HG03139 (cell line): ENCODE measurements at regions not wholly inside any gene's neighbourhood (a gene's known extent, or its start where the extent isn't known, plus 50 kb on each side); places are given as distances from the start of the nearest gene placed in this dataset.

Experiments
- ATAC-seq: cut with Tn5 transposase; IDR thresholded peaks from one replicate; pipeline ENCODE4 v1.9.1; 2021; ENCODE audit not compliant: unreplicated experiment

DNA sequence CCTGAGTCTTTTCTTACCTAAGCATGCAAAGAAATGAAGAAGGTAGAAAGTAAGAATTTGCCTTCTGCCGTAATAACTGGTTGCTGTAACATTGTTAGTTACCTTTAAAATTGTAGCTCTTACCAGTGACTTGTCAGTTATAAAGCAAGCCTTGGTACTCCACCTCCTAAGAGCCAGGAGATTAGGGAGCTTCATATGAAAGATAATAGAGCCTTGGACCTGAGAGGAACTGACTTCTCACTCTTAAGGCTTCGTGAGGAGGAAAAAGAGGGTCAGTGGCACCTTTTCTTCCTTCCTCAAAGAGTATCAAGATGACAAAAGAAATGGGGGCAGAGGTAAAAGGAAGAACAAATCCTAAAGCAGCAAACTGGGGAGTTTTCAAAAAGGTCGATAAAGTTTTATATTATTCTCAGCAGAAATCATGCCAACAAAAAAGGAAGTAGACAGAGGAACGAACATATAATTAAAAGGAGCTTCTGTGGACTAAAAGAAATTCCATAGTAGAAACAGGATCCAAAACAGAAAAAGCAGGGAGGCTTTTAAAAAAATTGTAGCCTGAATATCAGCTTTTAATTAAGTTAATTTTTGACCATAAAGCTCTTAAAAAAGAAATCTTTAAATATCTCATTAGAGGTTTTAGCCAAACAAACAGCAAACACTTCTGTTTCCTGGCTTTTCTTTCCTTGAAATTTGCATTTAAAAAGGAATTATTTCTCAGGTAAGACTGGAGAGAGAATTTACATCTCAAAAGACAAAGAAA, 847.1 kb upstream of the ALCAM start:
- ATAC-seq = no peak

DNA sequence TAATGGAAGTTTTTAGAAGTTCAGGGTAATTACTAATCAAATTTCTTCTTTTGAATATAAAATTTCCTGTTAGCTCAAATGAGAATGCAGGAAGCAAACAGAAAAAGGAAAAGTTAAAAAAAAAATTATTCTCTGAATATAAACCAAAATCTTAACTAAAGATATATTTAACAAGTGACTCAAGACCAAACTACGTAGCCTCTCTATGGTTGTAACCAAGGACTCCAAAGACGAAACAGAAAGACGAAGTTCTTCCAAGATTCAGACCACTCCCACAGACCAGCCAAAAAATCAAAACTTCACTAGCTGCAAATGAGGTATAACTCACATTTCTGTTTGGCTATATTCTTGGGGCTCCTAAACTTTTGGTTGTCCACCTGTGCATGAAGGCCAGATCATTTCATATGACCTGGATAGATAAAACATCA, 846.5 kb upstream of the ALCAM start:
- ATAC-seq = peak; percentile 46

DNA sequence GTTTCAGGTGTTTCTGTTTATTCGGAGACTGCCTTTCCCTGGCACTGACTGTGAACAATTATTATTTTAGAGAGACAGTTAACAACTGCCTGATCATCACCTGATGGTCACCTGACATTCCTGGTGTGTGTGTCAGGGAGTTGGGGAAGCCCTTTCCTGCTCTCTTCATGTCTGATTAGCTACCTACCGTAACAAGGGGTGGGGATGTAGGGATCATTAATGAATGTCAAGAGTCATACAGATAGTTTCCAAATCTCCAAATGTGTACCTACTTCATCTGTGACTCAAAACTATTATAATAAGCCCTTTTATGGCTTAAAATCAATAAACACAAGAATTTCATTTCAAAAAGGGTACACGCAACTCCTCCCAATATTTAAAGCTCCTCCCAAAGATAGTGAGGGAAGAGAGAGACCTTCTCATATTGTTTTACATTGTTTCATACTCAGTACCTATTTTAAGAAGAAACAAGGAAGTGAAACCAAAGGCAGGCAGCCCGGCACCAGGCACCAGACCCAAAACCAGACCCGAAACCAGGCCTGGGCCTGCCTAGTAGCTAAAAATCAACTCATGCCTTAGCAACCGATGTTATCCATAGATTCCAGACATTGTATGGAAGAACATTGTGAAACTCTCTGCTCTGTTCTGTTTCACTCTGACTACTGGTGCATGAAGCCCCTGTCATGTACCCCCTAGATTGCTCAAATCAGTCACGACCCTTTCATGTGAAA, 844.9 kb upstream of the ALCAM start:
- ATAC-seq = peak; percentile 41

GRCh38 chr3:104523136-104523535, 843.6 kb upstream of the ALCAM start:
- ATAC-seq = no peak

- ATAC-seq = peak; percentile 78
These were observed 839.8 kb upstream of the ALCAM start for GRCh38 chr3:104526901-104527401.

GRCh38 chr3:104530934-104531333, 835.8 kb upstream of the ALCAM start:
- no peak for ATAC-seq

DNA sequence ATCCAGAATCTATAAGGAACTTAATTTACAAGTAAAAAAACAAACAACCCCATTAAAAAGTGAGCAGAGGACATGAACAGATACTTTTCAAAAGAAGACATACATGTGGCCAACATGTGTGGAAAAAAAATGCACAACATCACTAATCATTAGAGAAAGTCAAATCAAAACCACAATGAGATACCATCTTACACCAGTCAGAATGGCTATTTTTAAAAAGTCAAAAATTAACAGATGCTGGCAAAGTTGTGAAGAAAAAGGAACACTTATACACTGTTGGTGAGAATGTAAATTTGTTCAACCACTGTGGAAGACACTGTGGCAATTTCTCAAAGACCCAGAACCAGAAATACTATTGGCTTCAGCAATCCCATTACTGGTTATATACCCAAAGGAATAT, 830.0 kb upstream of the ALCAM start:
- no peak for ATAC-seq

GRCh38 chr3:104537323-104537722, 829.4 kb upstream of the ALCAM start:
- ATAC-seq = no peak

DNA sequence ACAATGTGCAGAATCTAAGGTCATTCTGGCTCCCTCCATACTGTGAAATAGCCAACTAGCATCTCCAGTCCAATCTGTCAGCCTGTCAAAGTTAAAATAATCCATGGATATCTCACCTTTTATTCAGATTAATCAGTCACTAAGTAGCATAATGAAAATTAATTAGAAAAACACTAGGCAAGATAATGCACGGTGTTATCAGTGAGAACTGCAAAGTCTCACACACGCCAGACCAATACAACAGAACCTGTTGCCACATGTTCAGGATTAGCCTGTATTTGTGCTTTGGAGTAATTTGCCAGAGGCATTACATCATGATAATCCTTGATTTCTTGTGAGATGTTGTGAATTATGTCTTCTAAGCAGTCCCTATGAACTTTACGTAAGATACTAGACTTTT, 820.4 kb upstream of the ALCAM start:
- ATAC-seq = no peak

GRCh38 chr3:104547031-104547430, 819.7 kb upstream of the ALCAM start:
- no peak for ATAC-seq

DNA sequence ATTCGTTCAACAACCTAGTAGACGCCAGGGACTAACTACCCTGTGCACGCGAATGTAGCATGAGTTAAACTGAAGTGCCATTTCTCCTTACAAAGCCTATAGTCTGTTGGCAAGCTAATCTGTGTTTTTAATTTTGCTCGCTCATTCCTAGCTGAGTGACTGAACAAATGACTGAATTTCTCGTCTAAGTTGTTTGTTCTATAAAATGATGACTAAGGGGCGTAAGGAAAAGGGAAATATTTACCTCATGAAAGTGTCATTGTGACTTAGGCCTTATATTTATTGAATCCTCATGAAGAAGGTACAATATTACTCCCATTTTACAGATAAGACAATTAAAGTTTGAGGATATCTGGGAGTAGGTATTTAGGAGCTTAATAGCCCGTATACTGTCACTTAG, 818.3 kb upstream of the ALCAM start:
- ATAC-seq = no peak

DNA sequence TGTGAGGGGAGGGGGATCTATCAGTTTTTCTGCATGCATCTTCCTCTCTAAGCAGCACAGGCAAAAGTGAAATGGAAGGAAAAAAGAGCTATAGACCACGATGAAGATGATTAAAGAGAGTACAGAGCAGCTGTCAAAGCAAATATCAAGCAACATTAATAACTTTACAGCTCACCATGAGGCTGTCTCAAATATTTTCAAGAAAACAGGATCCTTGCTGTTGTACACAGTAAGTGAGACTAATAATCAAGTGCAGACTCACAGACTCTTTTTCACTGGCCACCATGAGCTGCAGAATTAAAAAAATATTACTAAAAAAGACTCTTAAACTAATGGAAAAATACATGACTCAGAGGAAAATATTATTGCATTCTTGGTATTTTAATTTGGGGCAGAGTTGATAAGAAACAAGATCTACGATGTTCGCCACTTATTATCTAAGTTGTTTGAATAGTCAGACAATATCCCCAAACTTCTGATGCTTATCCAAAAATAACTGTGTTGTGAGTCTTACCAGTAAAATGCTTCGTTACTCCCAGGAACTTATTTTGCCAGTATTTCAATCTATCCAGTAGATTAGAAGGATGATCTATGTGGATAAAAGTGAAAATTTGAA, 817.5 kb upstream of the ALCAM start:
- no peak for ATAC-seq

DNA sequence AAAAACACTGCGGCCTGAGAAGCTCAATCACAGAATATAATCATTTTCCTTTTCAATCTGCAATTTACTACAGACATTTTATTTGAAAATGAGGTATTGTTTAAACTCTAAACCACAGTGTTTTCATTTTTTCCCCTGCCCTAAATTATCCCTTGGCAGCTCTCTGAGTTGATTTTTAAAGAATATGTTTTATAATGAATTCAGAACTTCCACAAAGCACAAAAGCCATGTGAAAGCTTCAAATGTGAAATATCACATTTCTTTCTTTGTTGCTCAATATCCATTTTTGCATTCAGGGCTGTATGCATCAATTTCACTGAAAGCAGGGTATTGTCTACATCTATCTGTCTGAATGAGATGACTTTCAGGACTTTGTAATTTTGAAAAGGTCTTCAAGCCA, 813.6 kb upstream of the ALCAM start:
- ATAC-seq = no peak

GRCh38 chr3:104554425-104554824, 812.3 kb upstream of the ALCAM start:
- ATAC-seq = no peak

DNA sequence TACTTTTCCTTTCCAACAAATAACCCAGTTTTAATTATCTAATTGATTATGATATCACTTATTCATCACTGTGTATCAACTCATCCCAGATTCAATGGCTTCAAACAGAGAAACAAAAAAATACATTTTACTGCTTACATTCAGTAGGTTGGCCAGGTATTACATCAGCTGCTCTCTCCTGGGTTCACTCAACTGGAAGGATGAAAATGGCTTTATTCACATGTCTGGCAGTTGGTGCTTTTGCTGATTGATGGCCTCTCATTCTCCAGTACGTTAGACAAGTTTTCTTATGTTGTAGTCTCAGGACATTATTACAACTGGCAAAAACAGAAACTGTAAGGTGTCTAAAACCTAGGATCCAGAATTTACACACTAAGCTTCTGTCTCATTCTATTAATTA, 811.0 kb upstream of the ALCAM start:
- no peak for ATAC-seq

GRCh38 chr3:104556372-104557078, 810.2 kb upstream of the ALCAM start:
- no peak for ATAC-seq

- ATAC-seq = no peak
These were observed 805.4 kb upstream of the ALCAM start for GRCh38 chr3:104561324-104561723.

DNA sequence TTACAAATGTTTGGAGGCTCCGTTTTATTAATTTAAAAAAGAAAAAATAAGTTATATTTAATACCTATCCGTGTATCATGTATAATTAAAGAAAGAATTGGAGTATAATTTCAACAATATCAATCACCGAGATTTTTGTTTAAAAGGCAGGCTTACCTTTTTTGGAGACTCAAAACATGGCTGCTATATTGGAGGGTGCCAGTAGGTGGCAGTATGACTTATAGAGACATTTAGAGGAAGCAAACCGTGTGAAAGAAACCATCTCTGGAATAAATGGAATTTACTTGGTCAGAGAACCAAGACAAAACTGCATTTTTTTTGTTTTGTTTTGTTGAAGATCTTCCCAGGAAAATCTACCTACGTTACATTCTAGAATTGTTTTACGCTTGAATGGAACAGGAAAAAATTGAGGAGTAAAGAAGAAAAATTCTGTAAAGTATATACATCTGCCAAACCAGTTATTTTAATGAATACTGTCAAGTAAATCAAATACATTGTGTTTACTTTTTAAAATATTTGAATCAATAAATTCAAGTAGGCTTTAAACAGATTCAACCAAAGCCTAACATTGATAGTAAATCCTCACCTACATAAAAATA, 802.6 kb upstream of the ALCAM start:
- no peak for ATAC-seq

DNA sequence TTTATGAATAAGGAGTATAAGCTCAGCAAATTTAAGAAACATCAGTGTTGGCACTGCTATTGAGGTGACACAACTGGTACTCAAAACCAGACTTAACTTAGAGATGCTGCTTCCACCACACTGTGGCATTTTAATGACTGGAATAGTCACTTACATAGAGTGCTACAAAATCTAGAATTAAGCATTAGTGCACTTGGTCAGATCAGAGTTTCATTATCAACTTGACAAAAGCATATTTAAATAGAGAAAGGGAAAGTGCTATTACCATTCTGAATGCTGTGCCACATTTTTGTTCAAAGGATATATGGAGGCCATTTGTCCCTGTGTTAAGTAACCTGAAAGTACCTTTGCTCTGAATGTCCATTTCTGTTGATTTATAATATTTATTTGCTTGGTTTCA, 800.7 kb upstream of the ALCAM start:
- ATAC-seq = no peak

DNA sequence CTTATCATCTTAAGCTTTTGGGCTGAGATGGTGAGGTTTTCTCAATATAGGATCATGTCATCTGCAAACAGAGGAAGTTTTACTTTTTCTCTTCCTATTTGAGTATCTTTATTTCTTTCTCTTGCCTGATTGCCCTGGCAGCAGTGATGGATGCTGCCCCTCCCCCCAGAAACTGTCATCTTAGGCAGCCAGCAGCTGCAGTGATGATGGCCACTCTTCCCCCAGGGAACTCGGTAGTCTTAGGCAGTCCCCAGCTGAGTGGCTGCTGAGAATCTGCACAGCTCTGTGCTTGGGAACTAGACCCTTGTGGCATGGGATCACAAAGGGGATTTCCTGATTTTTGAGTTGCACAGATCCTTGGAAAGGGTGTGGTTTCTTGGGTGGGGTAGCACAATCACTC, 791.1 kb upstream of the ALCAM start:
- no peak for ATAC-seq

DNA sequence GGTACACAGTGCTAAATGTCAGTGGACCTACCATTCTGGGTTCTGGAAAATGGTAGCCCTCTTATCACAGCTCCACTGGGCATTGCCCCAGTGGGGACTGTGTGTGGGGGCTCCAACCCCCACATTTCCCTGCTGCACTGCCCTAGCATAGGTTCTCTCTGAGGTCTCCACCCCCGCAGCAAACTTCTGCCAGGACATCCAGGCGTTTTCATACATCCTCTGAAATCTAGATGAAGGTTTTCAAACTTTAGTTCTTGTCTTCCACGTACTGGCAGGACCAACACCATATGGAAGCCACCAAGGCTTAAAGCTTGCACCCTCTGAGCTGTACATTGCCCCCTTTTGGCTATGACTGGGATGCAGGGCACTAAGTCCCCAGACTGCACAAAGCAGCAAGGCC, 788.2 kb upstream of the ALCAM start:
- ATAC-seq = no peak
